ENCODE measurements at regions not wholly inside any gene's neighbourhood (a gene's known extent, or its start where the extent isn't known, plus 50 kb on each side); places are given as distances from the start of the nearest gene placed in this dataset.
"Not testable (repeated sequence)": the region's sequence is repeated elsewhere in the genome, so short reads cannot be mapped to it uniquely, and the experiment has no call there.

DNA sequence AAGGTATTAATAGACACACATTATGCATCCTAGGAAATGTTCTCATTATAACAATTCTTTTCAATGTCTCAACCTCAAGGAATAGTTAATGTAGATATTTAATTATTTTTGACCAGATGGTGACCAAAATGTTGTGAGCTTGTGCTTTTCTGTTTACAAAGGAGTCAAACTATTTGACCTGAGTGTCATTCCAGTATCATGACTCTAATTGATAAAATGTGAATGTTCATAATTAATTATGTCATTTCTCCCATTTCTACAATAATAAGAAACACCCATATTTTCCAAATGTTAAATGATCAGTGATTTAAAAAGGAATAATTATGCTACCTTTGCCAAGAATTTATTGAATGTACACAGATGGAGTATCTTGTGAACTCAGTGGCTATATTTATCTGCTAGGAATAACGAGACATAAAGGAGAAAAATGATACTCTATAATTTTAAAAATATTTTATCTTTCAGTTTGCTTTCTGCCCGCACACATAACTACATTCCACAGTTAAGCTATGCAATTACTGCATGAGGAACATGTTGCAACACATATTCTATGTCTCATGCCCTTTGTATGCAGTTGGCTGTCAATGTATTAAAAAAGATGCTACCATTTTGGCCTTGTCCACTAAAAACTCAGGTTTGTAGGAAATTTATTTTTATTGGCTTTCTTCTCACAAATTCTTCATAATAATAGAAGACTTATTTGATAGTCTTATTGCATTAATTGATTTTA is 376.7 kb upstream of the CCDC179 start:
- no peak for DNase-seq (ENCODE audit: low spot score)

DNA sequence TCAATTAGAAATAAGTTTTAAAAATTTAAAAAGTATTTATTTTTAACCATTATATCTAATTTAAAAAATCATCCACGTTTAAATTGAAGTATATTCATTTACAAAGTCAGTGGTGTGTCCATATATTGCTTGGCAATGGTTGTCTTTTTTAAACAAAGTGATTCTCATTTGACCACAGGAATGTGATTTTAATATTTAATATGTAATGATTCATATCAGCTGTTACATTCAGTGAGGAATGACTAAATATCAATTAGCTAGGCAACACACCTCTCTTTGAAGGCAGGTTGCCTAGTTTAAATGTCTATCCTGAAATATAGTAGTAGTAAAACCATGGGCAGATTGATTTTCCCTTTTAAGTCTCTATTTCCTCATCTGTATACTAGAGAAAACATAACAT is 392.2 kb upstream of the CCDC179 start:
- DNase-seq (ENCODE audit: low spot score), result no peak

DNA sequence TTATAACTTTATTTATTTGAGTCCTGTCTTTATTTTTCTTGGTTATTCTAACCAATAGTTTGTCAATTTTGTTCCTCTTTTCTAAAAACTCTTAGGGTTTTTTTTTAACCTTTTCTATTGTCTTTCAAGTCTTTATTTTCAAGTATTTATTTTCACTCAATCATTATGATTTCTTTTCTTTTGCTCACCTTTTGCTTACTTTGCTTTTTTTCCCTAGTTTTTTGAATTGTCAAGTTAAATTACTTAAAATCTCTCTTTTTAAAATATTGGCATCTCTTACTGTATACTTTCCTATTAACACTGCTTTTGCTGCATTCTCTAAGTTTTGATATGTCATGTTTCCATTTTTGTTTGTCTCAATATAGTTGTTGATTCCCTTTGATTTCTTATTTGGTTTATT is 396.8 kb upstream of the CCDC179 start:
- no peak for DNase-seq (ENCODE audit: low spot score)

DNA sequence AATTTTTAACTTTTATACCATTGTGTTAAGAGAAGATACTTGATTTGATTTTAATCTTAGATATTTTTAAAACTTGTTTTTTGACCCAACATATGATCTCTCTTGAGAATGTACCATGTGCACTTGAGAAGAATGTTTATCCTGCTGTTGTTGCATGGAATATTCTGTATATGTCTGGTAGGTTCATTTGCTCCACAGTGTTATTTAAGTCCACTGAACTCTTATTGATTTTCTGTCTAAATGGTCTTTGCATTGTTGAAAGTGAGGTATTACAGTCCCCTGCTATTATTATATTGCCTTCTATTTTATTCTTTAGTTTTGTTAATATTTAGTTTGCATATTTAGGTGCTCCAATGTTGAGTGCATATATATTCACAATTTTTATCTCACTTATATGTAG is 397.3 kb upstream of the CCDC179 start:
- DNase-seq (ENCODE audit: low spot score), result no peak

DNA sequence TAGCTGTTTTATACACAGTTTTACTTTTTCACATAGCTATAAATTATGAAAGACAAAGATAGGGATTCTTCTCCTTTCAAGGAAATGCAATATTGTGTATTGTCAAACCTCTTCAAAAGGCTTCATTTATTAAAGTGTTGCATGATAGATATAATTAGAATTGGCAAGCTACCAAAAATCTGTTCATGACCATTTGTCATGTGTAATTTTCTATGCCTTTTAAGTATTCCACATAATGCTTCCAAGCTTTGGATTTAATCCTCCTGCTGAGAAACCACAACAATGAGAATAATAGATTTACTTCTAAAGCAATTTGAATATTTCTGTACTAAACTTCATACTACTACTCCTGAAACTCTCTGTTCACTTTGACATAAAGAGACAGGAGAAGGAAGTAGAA is 403.2 kb upstream of the CCDC179 start:
- no peak for DNase-seq (ENCODE audit: low spot score)

DNA sequence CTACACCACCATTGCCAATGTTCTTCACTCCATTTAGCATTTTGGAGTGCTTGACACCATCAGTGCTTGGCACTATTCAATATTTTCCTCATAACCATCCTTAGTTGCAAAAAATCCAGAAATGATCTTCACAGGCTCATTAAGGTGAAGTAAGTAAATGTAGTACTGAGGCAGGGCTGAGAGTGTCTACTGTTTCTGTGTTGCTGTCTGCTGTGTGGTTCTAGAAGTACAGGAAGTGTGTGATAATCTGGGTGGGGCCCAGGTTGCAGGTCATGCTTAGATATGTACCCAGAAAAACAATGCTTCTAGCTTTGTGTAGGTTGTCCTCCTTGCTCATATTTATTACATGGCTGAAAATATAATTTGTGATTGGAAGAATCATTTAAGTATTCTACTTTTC is 411.8 kb upstream of the CCDC179 start:
- DNase-seq (ENCODE audit: low spot score), result no peak

DNA sequence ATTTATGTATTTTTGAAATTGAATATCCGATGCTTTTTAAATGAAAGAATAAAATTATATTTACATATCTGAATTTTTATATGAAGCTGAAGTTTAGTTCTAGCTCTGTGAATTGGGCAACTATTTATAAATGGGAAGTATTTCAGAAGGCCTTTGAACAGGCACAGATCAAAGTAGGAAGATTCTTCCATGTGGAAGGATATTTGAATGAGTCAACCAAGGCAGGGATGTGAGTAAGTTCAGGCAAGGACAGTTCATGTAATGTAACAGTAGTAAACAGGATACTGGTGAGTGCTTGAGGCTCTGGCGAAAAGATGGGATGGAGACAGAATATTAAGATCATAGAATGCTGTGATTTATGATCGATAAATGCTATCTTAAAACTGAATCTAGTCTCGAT is 417.8 kb upstream of the CCDC179 start:
- no peak for DNase-seq (ENCODE audit: low spot score)

DNA sequence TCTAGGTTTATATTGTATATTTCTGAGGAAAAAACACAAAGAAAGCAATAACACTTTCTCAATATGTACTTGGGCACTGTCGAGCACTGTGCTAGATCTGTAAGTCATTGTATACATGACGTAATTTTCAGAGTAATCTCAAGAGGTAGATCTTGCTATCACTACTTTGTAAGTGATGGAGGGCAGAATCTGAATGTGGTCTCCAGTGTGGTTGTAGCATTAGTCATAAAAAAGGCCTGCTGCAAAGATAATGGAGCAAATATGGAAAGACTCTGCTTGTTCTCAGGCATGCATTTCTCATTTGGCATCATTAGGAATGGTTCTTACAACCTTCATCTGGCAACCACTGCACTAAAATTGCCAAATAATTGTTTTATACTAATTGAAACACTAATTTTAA is 419.8 kb upstream of the CCDC179 start:
- no peak for DNase-seq (ENCODE audit: low spot score)

DNA sequence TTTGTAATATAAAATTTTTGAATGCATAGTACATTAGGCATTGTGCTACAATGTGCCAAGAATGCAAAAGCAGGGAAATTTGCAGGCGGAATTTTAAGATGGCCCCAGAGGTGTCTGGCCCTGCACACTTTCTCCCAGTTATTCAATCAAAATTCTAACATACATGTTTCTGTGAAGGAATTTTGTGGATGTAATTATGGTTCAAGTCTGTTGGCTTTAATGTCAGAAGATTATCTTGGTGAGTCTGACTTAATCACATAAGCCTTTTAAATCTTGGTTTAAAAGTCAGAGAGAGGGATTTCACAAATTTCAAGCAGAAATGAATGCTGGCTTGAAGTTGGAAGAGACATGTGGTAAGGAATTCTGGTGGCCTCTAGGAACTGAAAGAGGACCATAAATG is 423.4 kb upstream of the CCDC179 start:
- DNase-seq (ENCODE audit: low spot score), result no peak

DNA sequence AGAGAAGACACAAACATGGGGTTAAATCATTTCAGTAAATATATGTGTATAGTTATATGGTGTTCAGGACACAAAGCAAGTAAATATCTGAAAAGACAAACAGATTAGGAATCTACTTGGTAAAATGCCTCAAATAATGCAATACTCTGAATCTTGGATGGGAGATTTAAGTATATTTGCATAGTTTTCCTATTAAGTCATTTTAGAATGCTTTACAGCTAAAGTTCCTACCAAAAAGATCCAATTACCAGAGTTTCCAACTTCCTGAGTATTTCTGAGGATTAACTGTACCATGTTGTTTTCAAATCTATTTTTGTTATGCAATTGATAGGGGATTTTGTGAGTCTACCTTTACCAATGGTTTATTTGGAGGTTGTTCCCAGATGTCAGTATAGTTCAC is 424.4 kb upstream of the CCDC179 start:
- no peak for DNase-seq (ENCODE audit: low spot score)

DNA sequence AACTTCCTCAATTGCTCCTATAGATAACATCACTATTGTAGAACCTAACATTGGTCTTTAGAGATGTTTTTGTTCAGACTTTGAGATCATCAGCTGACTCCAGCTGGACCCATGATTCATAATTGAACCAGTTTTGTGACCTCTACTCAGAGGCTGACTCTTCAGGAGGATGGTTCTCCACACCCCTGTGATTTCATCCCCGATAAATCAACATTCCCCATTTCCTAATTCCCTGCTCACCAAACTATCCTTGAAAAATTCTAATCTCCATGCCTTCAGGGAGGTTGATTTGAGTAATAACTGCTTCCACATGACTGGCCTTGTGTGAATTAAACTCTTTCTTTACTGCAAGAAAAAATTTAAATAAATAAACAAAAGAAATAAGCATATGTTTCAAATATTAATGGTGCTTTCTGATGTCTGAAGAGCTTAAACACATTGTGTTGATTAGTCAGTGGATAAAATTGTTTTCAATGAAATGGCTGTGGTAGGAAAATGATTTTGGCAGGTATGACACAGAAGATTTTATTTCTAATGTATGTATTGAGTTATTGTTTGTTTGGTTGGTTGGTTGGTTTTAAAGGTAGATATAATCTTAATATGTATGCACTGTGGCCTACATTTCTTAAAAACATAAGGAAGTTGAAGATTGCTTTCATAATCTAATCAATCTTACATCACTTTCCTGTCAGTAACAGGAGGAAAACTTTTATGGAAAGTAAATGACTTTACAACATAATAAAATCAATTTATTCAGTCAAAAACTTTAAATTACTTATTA is 427.9 kb upstream of the CCDC179 start:
- peak; percentile 61 for DNase-seq (ENCODE audit: low spot score)

DNA sequence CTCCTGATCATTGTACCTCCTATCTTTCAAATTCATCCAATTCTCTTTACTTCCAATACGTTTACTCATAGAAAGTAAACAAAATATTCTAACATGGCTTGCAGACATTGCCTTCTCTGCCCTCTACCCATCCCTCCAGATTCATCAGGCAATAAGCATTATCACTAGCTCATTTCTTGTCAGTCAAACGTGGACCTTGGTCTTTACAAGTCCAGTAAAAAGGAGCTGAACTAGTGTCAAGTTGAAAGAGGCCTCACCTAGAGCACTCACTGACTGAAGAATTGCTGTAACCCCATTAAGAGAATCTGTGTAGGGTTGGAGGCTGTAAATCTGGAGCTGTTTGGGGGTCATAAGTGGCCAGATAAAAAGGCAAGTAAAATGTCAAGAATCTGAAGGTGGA is 435.0 kb upstream of the CCDC179 start:
- peak; percentile 19 for DNase-seq (ENCODE audit: low spot score)

DNA sequence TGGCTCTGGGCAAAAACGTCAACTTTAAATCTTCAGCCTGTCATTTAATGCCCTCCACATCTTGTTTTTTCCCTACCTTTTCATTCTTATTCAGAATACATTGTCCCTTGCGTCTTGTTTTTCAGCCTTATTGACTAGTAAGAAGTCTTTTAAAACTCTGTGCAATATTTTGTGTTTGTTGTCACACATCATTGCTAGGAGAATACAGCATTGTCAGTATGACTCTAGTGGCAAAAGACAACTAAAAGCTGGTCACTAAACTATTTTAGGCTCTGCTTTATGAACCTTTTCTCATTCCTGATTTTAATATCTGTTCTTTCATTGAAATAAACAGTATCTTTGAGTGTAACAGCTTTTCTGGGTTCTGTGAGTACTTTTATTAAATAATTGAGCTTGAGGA is 447.8 kb upstream of the CCDC179 start:
- no peak for DNase-seq (ENCODE audit: low spot score)

DNA sequence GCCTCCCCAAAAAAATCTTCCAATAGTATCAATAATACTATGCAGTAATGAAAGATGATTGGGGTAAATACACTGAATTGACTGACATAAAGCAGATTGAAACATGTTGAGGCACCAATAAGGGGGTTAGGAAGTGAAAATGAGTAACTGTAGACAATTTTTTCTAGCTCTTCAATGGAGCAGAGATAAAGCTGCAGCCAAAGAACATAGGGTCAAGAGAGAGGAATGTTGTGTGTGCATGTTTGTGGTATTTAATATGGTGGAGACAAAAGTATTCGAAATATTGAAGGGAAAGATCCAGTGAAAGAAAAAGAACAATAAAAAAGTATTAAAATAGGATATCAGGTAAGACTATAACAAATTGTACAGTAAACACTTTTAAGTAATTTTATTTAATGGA is 450.0 kb upstream of the CCDC179 start:
- DNase-seq (ENCODE audit: low spot score), result no peak

DNA sequence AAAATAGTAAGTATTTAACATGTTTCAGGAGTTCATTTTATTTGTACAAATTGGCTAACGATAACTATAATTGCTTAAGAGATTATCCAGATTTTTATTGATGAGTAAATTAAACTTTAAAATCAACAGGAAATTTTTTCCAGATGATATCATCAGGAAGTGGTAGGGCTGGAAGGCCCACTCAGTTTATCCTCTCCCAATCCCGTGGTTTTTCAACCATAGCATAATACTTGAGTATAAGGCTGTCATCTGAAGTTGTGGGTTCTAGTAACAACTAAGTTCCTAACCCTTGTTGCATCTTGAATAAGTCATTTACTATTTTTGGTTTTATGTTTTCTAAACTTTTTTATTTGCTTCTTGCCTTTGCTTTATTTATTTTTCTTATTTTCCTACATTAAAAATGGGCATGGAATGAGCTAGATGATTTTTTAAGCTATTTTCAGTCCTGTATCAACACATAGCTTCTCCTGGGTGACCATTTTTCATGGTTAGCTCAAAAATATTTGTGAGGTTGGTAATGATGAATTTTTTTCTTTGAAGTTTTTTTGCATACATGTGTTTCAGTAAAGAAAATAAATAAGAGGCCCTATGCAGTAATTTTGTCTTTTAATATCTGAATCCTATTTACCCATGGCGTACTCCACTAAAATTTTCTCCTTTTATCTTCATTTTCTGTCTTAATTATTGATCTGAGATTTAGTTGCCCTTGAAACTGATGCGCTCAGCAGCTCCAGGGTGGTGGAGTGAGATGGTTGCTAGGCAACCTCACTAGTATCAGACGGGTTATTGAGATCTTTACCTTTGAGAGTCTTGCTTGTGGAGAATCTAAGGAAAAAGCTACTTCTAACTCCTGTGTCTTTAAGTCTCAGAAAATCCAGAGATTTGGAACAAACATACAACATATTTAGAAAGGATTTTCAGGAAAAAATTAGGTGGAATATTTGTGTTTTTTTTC is 452.0 kb upstream of the CCDC179 start:
- peak; percentile 37 for DNase-seq (ENCODE audit: low spot score)

DNA sequence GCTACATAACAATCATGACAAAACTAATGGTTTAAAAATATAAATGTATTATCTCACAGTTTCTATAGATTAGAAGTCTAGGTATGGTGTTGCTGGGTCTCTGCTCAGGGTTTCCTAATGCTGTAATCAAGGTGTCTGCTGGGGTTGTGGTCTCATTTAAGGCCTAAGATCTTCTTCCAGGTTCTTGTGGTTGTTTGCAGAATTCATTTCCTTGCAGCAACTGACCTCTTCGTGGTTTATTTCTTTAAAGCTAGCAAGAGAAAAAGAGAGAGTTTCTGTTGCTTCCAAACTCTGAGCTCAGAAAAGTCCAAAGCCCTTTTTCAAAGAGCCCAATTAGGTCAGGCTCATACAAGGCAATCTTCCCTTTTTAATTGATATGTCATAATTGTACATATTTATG is 452.7 kb upstream of the CCDC179 start:
- no peak for DNase-seq (ENCODE audit: low spot score)

DNA sequence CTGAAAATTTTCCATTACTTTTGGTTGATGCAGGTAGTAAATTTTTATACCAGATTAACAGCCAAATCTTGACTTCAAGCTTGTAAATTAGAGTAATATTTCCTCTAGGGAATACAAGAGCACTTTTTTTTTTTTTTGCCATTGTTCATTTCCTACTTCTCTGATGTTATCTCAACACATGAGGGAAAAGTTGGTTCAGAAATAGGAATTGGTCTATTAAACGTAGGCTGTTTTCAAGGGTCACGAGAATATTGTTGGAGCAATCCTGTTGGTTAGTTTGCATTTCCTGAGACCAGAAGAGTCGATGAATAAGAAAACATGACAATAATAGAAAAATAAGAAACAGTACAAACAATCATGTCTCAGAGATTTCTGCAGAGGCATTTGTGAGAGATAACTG is 453.9 kb upstream of the CCDC179 start:
- DNase-seq (ENCODE audit: low spot score), result no peak

DNA sequence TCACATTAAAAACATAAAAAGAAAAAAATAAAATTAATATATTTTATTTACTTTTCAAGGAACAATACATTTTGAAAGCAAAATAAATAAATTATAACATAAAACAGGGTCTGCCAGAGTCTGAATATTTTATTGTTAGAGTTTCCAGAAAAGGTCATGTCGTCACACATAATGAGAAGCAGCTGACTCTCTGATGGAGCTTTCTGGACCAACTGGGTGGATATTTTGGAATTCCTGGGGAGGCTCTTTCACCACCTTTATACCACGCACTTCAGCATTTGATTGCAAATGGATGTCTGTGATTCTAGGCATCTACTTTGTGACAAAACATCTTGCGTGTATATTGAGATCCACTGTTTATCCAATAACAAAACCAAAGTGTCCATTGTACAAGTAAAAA is 455.0 kb upstream of the CCDC179 start:
- no peak for DNase-seq (ENCODE audit: low spot score)

DNA sequence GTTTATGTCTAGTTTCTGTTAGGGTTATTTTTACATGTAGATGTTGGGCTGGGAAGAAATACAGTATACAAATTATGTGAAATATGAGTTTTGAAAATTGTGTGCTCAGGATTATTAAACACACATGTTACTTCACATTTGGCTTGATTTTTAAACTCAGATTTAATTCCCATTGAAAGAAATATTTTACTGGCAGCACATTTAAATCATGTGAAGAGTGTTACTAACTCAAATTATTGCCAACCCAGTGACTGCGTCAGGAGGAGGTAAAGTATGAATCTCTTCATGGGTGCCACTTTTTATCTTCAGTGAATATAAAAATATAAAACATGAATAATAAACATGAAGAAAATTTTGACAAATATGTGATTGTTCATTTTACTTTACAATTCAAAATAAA is 457.5 kb upstream of the CCDC179 start:
- no peak for DNase-seq (ENCODE audit: low spot score)

DNA sequence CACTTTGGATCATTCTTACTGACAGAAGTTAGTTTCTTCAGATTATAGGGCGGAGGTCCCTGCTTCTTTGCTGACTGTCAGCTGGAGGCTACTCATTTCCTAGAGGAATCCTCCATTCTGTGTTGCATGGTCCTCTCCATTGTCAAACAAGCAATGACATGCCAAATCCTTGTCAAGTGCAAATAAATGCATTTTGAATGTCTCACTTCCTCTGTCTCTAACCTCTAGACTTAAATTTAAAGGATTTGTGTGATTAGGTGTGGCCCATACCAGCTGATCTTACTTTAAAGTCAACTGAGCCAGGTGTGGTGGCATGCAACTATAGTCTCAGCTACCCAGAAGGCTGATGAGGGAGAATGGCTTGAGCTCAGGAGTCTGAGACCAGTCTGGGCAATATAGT is 458.4 kb upstream of the CCDC179 start:
- DNase-seq (ENCODE audit: low spot score), result no peak

DNA sequence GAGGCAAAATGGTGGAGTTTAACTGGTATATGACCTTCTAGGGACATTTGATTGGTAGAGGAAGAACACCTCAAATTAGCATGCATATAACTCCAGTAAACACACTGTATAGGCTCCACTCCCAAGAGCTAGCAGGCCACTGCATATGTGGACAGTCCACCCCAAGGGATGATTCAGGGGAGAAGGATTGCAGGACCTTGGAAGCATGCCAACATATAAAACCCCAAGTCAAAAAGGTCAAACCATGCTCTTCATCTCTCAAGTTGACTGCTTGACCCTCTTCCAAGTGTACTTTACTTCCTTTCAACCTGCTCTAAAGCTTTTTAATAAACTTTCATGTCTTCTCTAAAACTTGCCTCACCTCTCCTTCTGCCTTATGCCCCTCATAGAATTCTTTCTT is 459.9 kb upstream of the CCDC179 start:
- DNase-seq (ENCODE audit: low spot score), result no peak

DNA sequence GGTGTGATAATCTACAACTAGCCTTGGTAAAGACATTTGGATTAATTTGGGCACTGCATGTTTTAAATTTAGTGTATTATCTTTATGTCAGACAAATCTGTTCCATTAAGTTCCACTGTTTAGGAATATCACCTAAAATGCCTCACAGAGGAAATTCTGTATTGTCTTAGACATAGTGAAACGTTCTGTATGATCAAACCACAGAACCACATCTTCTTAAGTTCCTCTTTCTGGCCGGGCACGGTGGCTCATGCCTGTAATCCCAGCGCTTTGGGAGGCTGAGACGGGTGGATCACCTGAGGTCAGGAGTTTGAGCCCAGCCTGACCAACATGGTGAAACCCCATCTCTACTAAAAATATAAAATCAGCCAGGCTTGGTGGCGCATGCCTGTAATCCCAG is 475.3 kb upstream of the CCDC179 start:
- not testable (repeated sequence) for DNase-seq (ENCODE audit: low spot score)
